Calu3 (cell line): ENCODE measurements at regions not wholly inside any gene's neighbourhood (a gene's known extent, or its start where the extent isn't known, plus 50 kb on each side); places are given as distances from the start of the nearest gene placed in this dataset.

Experiments
- BruUV-seq: library from RNA; stranded (reverse); fragments of 400-500 nt; replicated peaks from 2 replicates; lab custom pipeline; 2021; lab: Mats Ljungman, UMichigan
- CTCF ChIA-PET: fragments of 300-600 bp; sonication (Branson Sonifier 250); formaldehyde crosslinking; loops from one replicate; lab custom pipeline; 2022; ENCODE audit warnings: antibody characterized with exemption; lab: Charles Lee
- DNase-seq: peaks from one replicate; pipeline ENCODE4 v3.0.0; 2022
- H3K27ac Mint-ChIP-seq: one replicate; pipeline ENCODE4 v1.8.0; 2022; ENCODE audit warnings: mixed read lengths; ENCODE audit not compliant: unreplicated experiment
- H3K27me3 Mint-ChIP-seq: one replicate; pipeline ENCODE4 v1.8.0; 2022; ENCODE audit warnings: mixed read lengths; ENCODE audit not compliant: unreplicated experiment
- H3K36me3 Mint-ChIP-seq: one replicate; pipeline ENCODE4 v1.8.0; 2022; ENCODE audit warnings: mild to moderate bottlenecking, moderate library complexity, mixed read lengths; ENCODE audit not compliant: insufficient read depth, unreplicated experiment
- H3K4me1 Mint-ChIP-seq: one replicate; pipeline ENCODE4 v1.8.0; 2022; ENCODE audit warnings: mild to moderate bottlenecking, low read depth, mixed read lengths; ENCODE audit not compliant: unreplicated experiment
- H3K4me3 Mint-ChIP-seq: one replicate; pipeline ENCODE4 v1.8.0; 2022; ENCODE audit warnings: mild to moderate bottlenecking, low read depth, moderate library complexity, mixed read lengths; ENCODE audit not compliant: unreplicated experiment
- H3K9me3 Mint-ChIP-seq: one replicate; pipeline ENCODE4 v1.8.0; 2022; ENCODE audit warnings: low read depth, mixed read lengths; ENCODE audit not compliant: unreplicated experiment
- CTCF ChIP-seq: fragments of 200-600 bp; IDR thresholded peaks from one replicate; pipeline ENCODE4 v1.8.0; 2022; ENCODE audit warnings: antibody characterized with exemption; ENCODE audit not compliant: unreplicated experiment
- intact Hi-C: fragments of 100-400 bp; cut with micrococcal nuclease; formaldehyde crosslinking; loops from one replicate; pipeline ENCODE4 v1.10.0; 2022; ENCODE audit not compliant: unreplicated experiment

- intact Hi-C loops: no loop called here
- Mint-ChIP-seq H3K27ac (no peak overlapping the region), H3K36me3 (peaks cover 54% of the 10 kb centered on the region), H3K4me3 (no peak overlapping the region), H3K27me3 (no peaks in the 10 kb centered on the region), H3K4me1 (peaks cover 67% of the 10 kb centered on the region), H3K9me3 (no peaks in the 10 kb centered on the region)
- no peak for DNase-seq
- BruUV-seq: no TSS peak
- CTCF ChIA-PET: no interaction called here
- TF ChIP-seq CTCF: no peak
These were observed 355.8 kb downstream of the SOX9 start for GRCh38 chr17:72476575-72476986.

- DNase-seq: peak; percentile 52
- CTCF ChIA-PET: interaction anchor here (0.6 kb wide), 2 partner anchors 55 to 415 kb away, joined by 3 to 6 read pairs; no protein-coding TSS in a partner anchor
These were observed 356.7 kb downstream of the SOX9 start for GRCh38 chr17:72477491-72477890.

GRCh38 chr17:72479113-72479512, 358.3 kb downstream of the SOX9 start:
- Mint-ChIP-seq H3K9me3 (peaks cover 7% of the 10 kb centered on the region), H3K27me3 (no peaks in the 10 kb centered on the region), H3K36me3 (peaks cover 59% of the 10 kb centered on the region), H3K27ac (peak overlapping the region; percentile 2), H3K4me1 (peaks cover 64% of the 10 kb centered on the region), H3K4me3 (no peak overlapping the region)
- DNase-seq: no peak
- intact Hi-C loops: no loop called here
- CTCF ChIA-PET: interaction anchor here (1.1 kb wide), 1 partner anchor 13 kb away, joined by 3 read pairs; no protein-coding TSS in a partner anchor
- no peak for TF ChIP-seq CTCF
- BruUV-seq: no TSS peak

More at GRCh38 chr17:72477491-72477890, 356.7 kb downstream of the SOX9 start:
- no TSS peak for BruUV-seq
- no peaks in the 10 kb centered on the region for H3K27me3 Mint-ChIP-seq
- intact Hi-C loops: no loop called here
- H3K36me3 Mint-ChIP-seq: peaks cover 55% of the 10 kb centered on the region
- H3K9me3 Mint-ChIP-seq: peaks cover 2% of the 10 kb centered on the region
- H3K4me3 Mint-ChIP-seq: peak overlapping the region; percentile 36
- peaks cover 61% of the 10 kb centered on the region for H3K4me1 Mint-ChIP-seq
- no peak for TF ChIP-seq CTCF
- H3K27ac Mint-ChIP-seq: peak overlapping the region; percentile 78

- no peaks in the 10 kb centered on the region for H3K27me3 Mint-ChIP-seq
- peaks cover 43% of the 10 kb centered on the region for H3K36me3 Mint-ChIP-seq
- BruUV-seq: no TSS peak
- H3K4me3 Mint-ChIP-seq: no peak overlapping the region
- peaks cover 49% of the 10 kb centered on the region for H3K4me1 Mint-ChIP-seq
- no peak for TF ChIP-seq CTCF
- DNase-seq: no peak
- CTCF ChIA-PET: no interaction called here
- peaks cover 7% of the 10 kb centered on the region for H3K9me3 Mint-ChIP-seq
- intact Hi-C loops: no loop called here
- no peak overlapping the region for H3K27ac Mint-ChIP-seq
These were observed 360.8 kb downstream of the SOX9 start for GRCh38 chr17:72481572-72481971.
